ENCODE measurements at regions not wholly inside any gene's neighbourhood (a gene's known extent, or its start where the extent isn't known, plus 50 kb on each side); places are given as distances from the start of the nearest gene placed in this dataset.

- no peak overlapping the region for H3K4me3 ChIP-seq (replicated peaks in 1 of 3; ENCODE audit: insufficient read depth in 1 of 3, low read depth in 2 of 3, low read length in 3 of 3)
- TF ChIP-seq ZFP36L1 (CRISPR knock-in tag; IDR thresholded peaks at IDR 0.05), result no peak
- TF ChIP-seq PRPF4 (IDR thresholded peaks at IDR 0.05; ENCODE audit: low read depth, low read length, poor library complexity, severe bottlenecking), result no peak
- no peaks in the 10 kb centered on the region for H3K79me2 ChIP-seq (ENCODE audit: insufficient read depth, low read length)
- H3K27ac ChIP-seq (ENCODE audit: extremely low read length, insufficient read depth, low read length), result no peak overlapping the region
- ChIA-PET POLR2A (no interaction called here), CTCF (ENCODE audit: low intra/inter-chr PET ratio, low total read pairs) (no interaction called here)
- no peaks in the 10 kb centered on the region for H3K4me1 ChIP-seq (ENCODE audit: insufficient read depth, low read length)
- no peak for FAIRE-seq
- H3K27me3 ChIP-seq (ENCODE audit: control insufficient read depth in 1 of 2, insufficient read depth in 2 of 2, low read length in 2 of 2), result no peaks in the 10 kb centered on the region
- DNase-seq (ENCODE audit: low spot score), result no peak
- H4K20me1 ChIP-seq (ENCODE audit: insufficient read depth, low read length), result no peaks in the 10 kb centered on the region
- no peak overlapping the region for H2AFZ ChIP-seq (ENCODE audit: low read length)
- H3K4me2 ChIP-seq (ENCODE audit: low read depth, low read length), result no peak overlapping the region
- in situ Hi-C loops (cut with HindIII; ENCODE audit: extremely low pct_ligation_motif_present, low pct_unique_long_range_greater_than_20kb) (no loop called here), intact Hi-C loops (cut with micrococcal nuclease; ENCODE audit: unreplicated experiment) (no loop called here)
- no peak overlapping the region for H3K9ac ChIP-seq (ENCODE audit: insufficient read depth, low read depth, low read length)
- 2% methylated on average over 2 of the region's 2 CpGs for WGBS (ENCODE audit: low lambda C conversion rate)
- H3K36me3 ChIP-seq (replicated peaks in 1 of 2; ENCODE audit: control insufficient read depth in 1 of 2, insufficient read depth in 2 of 2, low read length in 2 of 2), result no peaks in the 10 kb centered on the region
- ATAC-seq, result no peak
- BruUV-seq (replicated peaks), result no TSS peak
- no peaks in the 10 kb centered on the region for H3K9me3 ChIP-seq (ENCODE audit: low read length)
These were observed 810.8 kb downstream of the TLE1 start for GRCh38 chr9:80878556-80878955.

- intact Hi-C loops (cut with micrococcal nuclease; ENCODE audit: unreplicated experiment), result no loop called here
- in situ Hi-C loops (cut with HindIII; ENCODE audit: extremely low pct_ligation_motif_present, low pct_unique_long_range_greater_than_20kb), result no loop called here
- H4K20me1 ChIP-seq (ENCODE audit: insufficient read depth, low read length), result no peaks in the 10 kb centered on the region
- no peaks in the 10 kb centered on the region for H3K9me3 ChIP-seq (ENCODE audit: low read length)
- no peak overlapping the region for H3K4me3 ChIP-seq (replicated peaks in 1 of 3; ENCODE audit: insufficient read depth in 1 of 3, low read depth in 2 of 3, low read length in 3 of 3)
- WGBS (ENCODE audit: low lambda C conversion rate), result 2% methylated on average over 4 of the region's 4 CpGs
- H3K27ac ChIP-seq (ENCODE audit: extremely low read length, insufficient read depth, low read length), result no peak overlapping the region
- H3K27me3 ChIP-seq (ENCODE audit: control insufficient read depth in 1 of 2, insufficient read depth in 2 of 2, low read length in 2 of 2), result no peaks in the 10 kb centered on the region
- no peak overlapping the region for H2AFZ ChIP-seq (ENCODE audit: low read length)
- H3K36me3 ChIP-seq (replicated peaks in 1 of 2; ENCODE audit: control insufficient read depth in 1 of 2, insufficient read depth in 2 of 2, low read length in 2 of 2), result no peaks in the 10 kb centered on the region
- CTCF ChIA-PET (ENCODE audit: low intra/inter-chr PET ratio, low total read pairs), result no interaction called here
- no peaks in the 10 kb centered on the region for H3K4me1 ChIP-seq (ENCODE audit: insufficient read depth, low read length)
- ATAC-seq (no peak), DNase-seq (ENCODE audit: low spot score) (no peak), FAIRE-seq (no peak)
- no peak overlapping the region for H3K9ac ChIP-seq (ENCODE audit: insufficient read depth, low read depth, low read length)
- no peaks in the 10 kb centered on the region for H3K79me2 ChIP-seq (ENCODE audit: insufficient read depth, low read length)
- no TSS peak for BruUV-seq (replicated peaks)
- no peak overlapping the region for H3K4me2 ChIP-seq (ENCODE audit: low read depth, low read length)
- POLR2A ChIA-PET, result no interaction called here
- no peak for TF ChIP-seq ZUFSP (CRISPR knock-in tag; IDR thresholded peaks at IDR 0.05; ENCODE audit: borderline replicate concordance)
- no peak for TF ChIP-seq DBP (CRISPR knock-in tag; IDR thresholded peaks at IDR 0.05; ENCODE audit: not compliant biosample characterization)
- TF ChIP-seq NFYC (CRISPR knock-in tag; IDR thresholded peaks at IDR 0.05), result no peak
- TF ChIP-seq ZNF674 (CRISPR knock-in tag; IDR thresholded peaks at IDR 0.05; ENCODE audit: low read depth), result no peak
- TF ChIP-seq MZF1 (CRISPR knock-in tag; IDR thresholded peaks at IDR 0.05; ENCODE audit: borderline replicate concordance), result no peak
- TF ChIP-seq BRCA1 (CRISPR knock-in tag; IDR thresholded peaks at IDR 0.05), result no peak
- no peak for TF ChIP-seq CREBL2 (CRISPR knock-in tag; IDR thresholded peaks at IDR 0.05; ENCODE audit: borderline replicate concordance)
- TF ChIP-seq AGO2 (optimal IDR thresholded peaks at IDR 0.05; ENCODE audit: low read depth, low read length), result no peak
- TF ChIP-seq LRRFIP1 (CRISPR knock-in tag; conservative IDR thresholded peaks at IDR 0.05), result no peak
- TF ChIP-seq ZNF18 (CRISPR knock-in tag; IDR thresholded peaks at IDR 0.05; ENCODE audit: insufficient replicate concordance), result no peak
These were observed 813.4 kb downstream of the TLE1 start for GRCh38 chr9:80875947-80876346.
